ENCODE measurements at regions not wholly inside any gene's neighbourhood (a gene's known extent, or its start where the extent isn't known, plus 50 kb on each side); places are given as distances from the start of the nearest gene placed in this dataset.
A peak's percentile ranks its signal among the peaks of the same experiment; 100 is the strongest.

DNA sequence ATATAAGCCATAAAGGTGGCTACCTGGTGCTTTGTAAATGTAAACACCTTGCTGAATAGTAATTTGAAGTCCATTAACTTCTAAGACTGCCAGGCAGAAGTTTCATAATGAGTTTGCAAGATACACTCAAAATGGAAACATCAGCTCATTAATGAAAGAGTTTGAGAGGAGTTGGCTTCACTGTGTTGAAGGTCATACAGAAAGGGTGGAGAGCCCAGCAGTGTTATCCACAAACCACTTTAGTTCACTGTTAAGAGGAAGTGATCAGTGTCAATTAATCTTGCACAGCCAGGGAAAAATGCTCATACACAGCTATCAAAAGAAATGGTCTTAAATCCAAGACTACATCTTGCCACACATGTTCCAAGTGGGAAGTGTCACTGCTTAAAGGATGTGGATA is 689.4 kb downstream of the JRKL start (continued):
- TF ChIP-seq, protein P1, sequence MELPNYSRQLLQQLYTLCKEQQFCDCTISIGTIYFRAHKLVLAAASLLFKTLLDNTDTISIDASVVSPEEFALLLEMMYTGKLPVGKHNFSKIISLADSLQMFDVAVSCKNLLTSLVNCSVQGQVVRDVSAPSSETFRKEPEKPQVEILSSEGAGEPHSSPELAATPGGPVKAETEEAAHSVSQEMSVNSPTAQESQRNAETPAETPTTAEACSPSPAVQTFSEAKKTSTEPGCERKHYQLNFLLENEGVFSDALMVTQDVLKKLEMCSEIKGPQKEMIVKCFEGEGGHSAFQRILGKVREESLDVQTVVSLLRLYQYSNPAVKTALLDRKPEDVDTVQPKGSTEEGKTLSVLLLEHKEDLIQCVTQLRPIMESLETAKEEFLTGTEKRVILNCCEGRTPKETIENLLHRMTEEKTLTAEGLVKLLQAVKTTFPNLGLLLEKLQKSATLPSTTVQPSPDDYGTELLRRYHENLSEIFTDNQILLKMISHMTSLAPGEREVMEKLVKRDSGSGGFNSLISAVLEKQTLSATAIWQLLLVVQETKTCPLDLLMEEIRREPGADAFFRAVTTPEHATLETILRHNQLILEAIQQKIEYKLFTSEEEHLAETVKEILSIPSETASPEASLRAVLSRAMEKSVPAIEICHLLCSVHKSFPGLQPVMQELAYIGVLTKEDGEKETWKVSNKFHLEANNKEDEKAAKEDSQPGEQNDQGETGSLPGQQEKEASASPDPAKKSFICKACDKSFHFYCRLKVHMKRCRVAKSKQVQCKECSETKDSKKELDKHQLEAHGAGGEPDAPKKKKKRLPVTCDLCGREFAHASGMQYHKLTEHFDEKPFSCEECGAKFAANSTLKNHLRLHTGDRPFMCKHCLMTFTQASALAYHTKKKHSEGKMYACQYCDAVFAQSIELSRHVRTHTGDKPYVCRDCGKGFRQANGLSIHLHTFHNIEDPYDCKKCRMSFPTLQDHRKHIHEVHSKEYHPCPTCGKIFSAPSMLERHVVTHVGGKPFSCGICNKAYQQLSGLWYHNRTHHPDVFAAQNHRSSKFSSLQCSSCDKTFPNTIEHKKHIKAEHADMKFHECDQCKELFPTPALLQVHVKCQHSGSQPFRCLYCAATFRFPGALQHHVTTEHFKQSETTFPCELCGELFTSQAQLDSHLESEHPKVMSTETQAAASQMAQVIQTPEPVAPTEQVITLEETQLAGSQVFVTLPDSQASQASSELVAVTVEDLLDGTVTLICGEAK (IDR thresholded peaks at IDR 0.05; ENCODE audit: borderline replicate concordance): no peak
- TF ChIP-seq, protein P2, sequence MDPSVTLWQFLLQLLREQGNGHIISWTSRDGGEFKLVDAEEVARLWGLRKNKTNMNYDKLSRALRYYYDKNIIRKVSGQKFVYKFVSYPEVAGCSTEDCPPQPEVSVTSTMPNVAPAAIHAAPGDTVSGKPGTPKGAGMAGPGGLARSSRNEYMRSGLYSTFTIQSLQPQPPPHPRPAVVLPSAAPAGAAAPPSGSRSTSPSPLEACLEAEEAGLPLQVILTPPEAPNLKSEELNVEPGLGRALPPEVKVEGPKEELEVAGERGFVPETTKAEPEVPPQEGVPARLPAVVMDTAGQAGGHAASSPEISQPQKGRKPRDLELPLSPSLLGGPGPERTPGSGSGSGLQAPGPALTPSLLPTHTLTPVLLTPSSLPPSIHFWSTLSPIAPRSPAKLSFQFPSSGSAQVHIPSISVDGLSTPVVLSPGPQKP (IDR thresholded peaks at IDR 0.05; ENCODE audit: low read depth, low read length): no peak
- TF ChIP-seq ESRRA (IDR thresholded peaks at IDR 0.05; ENCODE audit: low read length): no peak
- TF ChIP-seq, protein P3, sequence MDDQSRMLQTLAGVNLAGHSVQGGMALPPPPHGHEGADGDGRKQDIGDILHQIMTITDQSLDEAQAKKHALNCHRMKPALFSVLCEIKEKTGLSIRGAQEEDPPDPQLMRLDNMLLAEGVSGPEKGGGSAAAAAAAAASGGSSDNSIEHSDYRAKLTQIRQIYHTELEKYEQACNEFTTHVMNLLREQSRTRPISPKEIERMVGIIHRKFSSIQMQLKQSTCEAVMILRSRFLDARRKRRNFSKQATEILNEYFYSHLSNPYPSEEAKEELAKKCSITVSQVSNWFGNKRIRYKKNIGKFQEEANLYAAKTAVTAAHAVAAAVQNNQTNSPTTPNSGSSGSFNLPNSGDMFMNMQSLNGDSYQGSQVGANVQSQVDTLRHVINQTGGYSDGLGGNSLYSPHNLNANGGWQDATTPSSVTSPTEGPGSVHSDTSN (IDR thresholded peaks at IDR 0.05; ENCODE audit: insufficient replicate concordance, low read depth, low read length): no peak
- no peak for TF ChIP-seq NFXL1 (IDR thresholded peaks at IDR 0.05; ENCODE audit: borderline replicate concordance)
- TF ChIP-seq, protein P4, sequence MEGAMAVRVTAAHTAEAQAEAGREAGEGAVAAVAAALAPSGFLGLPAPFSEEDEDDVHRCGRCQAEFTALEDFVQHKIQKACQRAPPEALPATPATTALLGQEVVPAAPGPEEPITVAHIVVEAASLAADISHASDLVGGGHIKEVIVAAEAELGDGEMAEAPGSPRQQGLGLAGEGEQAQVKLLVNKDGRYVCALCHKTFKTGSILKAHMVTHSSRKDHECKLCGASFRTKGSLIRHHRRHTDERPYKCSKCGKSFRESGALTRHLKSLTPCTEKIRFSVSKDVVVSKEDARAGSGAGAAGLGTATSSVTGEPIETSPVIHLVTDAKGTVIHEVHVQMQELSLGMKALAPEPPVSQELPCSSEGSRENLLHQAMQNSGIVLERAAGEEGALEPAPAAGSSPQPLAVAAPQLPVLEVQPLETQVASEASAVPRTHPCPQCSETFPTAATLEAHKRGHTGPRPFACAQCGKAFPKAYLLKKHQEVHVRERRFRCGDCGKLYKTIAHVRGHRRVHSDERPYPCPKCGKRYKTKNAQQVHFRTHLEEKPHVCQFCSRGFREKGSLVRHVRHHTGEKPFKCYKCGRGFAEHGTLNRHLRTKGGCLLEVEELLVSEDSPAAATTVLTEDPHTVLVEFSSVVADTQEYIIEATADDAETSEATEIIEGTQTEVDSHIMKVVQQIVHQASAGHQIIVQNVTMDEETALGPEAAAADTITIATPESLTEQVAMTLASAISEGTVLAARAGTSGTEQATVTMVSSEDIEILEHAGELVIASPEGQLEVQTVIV (IDR thresholded peaks at IDR 0.05; ENCODE audit: borderline replicate concordance, partially characterized antibody): no peak
- peak; percentile 95 for TF ChIP-seq DPF2 (IDR thresholded peaks at IDR 0.05)
- no peak for TF ChIP-seq SUPT20H (IDR thresholded peaks at IDR 0.05; ENCODE audit: borderline replicate concordance, control insufficient read depth, low read depth, low read length)
- peak; percentile 98 for TF ChIP-seq MTA2 (IDR thresholded peaks at IDR 0.05; ENCODE audit: low read depth)
- TF ChIP-seq HDGF (IDR thresholded peaks at IDR 0.05): no peak
- TF ChIP-seq, protein P5, sequence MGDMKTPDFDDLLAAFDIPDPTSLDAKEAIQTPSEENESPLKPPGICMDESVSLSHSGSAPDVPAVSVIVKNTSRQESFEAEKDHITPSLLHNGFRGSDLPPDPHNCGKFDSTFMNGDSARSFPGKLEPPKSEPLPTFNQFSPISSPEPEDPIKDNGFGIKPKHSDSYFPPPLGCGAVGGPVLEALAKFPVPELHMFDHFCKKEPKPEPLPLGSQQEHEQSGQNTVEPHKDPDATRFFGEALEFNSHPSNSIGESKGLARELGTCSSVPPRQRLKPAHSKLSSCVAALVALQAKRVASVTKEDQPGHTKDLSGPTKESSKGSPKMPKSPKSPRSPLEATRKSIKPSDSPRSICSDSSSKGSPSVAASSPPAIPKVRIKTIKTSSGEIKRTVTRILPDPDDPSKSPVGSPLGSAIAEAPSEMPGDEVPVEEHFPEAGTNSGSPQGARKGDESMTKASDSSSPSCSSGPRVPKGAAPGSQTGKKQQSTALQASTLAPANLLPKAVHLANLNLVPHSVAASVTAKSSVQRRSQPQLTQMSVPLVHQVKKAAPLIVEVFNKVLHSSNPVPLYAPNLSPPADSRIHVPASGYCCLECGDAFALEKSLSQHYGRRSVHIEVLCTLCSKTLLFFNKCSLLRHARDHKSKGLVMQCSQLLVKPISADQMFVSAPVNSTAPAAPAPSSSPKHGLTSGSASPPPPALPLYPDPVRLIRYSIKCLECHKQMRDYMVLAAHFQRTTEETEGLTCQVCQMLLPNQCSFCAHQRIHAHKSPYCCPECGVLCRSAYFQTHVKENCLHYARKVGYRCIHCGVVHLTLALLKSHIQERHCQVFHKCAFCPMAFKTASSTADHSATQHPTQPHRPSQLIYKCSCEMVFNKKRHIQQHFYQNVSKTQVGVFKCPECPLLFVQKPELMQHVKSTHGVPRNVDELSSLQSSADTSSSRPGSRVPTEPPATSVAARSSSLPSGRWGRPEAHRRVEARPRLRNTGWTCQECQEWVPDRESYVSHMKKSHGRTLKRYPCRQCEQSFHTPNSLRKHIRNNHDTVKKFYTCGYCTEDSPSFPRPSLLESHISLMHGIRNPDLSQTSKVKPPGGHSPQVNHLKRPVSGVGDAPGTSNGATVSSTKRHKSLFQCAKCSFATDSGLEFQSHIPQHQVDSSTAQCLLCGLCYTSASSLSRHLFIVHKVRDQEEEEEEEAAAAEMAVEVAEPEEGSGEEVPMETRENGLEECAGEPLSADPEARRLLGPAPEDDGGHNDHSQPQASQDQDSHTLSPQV (IDR thresholded peaks at IDR 0.05): no peak
- TF ChIP-seq, protein P6, sequence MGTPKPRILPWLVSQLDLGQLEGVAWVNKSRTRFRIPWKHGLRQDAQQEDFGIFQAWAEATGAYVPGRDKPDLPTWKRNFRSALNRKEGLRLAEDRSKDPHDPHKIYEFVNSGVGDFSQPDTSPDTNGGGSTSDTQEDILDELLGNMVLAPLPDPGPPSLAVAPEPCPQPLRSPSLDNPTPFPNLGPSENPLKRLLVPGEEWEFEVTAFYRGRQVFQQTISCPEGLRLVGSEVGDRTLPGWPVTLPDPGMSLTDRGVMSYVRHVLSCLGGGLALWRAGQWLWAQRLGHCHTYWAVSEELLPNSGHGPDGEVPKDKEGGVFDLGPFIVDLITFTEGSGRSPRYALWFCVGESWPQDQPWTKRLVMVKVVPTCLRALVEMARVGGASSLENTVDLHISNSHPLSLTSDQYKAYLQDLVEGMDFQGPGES (IDR thresholded peaks at IDR 0.05): no peak
- TF ChIP-seq CBFB (IDR thresholded peaks at IDR 0.05; ENCODE audit: low read depth): no peak
- no peak for TF ChIP-seq YBX1 (IDR thresholded peaks at IDR 0.05)
- TF ChIP-seq IKZF1 (conservative IDR thresholded peaks at IDR 0.05): peak; percentile 85
- TF ChIP-seq RFX5 (IDR thresholded peaks at IDR 0.05; ENCODE audit: low read depth, low read length): no peak
- TF ChIP-seq CHD2 (IDR thresholded peaks at IDR 0.05; ENCODE audit: borderline replicate concordance, low read depth, low read length): no peak

Data from GM12878 (cell line).